ENCODE measurements at regions not wholly inside any gene's neighbourhood (a gene's known extent, or its start where the extent isn't known, plus 50 kb on each side); places are given as distances from the start of the nearest gene placed in this dataset.

- DNase-seq: no peak
Measured at GRCh38 chr17:12388226-12388625, 277.5 kb upstream of the MYOCD start.

DNA sequence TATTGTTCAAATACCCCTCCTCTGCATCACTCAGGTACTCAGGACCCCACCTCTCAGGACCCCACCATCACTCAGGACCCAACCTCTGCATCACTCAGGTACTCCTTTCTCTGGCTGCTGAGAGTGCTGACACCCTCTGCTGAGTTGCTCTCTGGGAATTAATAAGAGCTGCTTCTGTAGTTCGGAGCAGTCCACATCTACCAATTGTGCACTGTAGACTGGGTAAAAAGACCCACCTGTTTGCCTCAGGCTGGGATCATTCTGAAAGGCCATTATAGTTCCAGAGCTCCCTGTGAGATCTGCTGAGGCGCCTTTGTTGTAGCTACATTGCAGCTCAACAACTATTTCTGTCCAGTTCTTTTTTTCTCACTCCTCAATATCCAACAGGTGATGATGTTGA is 276.3 kb upstream of the MYOCD start:
- no peak for DNase-seq

DNA sequence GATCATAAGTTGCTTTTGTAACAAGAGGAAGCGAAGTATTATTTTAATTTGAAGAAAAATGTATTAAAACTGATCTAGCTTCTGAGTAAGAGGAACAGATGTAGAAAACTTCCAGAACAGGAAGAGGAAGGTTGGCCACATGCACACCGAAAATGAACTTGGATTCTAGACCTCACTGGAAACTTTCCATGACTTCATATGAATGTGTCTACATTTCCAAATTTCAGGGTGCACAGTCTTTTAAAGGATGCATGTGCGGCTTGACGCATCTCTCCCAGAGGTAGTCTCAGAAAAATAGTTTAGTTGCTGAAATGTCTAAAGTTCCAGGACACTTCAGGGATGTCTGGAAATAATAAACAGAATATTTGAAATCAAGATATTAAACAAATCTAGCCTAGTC is 275.1 kb upstream of the MYOCD start:
- no peak for DNase-seq

DNA sequence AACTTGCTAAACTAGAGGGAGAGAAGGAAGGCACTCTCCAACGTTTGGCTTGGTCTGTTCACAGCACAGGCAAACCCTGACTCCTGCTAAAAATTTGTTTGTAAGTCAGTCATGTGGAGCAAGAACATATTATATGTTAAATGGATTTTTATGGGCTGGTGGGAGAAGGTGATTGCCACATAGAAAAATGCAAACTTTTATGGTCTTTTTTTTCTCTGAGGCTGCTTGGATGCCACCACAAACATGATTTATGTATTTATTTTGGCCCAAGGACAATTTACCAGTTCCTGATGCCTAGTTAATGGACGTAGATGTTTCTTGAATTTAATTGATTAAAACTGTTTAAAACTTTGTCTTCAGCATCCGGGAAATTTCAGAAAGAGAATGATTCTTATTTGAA is 274.2 kb upstream of the MYOCD start:
- DNase-seq: no peak

GRCh38 chr17:12395733-12396354 is 269.8 kb upstream of the MYOCD start:
- DNase-seq: peak; percentile 1

DNA sequence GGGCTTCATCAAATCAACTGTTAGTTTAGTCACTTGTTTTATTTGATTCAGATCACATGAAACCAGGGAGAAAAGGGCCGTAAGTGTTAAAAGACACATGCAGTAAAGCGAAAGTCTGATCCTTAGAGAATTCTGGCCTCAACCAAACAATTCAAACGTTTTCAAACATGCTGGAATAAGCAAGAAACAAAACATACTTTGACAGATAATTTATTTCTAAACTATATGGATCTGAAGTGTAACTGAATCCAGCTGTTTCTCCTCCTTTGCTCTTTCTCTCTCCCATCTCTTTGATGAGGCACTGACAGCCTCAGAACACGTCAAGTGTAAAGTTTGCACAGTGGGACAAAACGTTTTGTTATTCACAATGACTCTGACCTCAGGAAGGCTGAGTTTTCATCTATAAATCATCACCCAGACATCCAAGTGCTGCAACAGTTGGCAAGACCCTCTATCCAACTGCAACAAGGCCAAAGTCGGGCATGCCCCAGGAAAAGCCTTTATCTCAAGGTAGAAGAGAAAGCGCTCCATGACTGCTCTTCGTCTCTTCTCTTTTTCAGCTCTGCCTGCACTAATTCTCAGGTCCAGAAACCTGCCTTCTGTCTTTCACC is 267.1 kb upstream of the MYOCD start:
- no peak for DNase-seq

DNA sequence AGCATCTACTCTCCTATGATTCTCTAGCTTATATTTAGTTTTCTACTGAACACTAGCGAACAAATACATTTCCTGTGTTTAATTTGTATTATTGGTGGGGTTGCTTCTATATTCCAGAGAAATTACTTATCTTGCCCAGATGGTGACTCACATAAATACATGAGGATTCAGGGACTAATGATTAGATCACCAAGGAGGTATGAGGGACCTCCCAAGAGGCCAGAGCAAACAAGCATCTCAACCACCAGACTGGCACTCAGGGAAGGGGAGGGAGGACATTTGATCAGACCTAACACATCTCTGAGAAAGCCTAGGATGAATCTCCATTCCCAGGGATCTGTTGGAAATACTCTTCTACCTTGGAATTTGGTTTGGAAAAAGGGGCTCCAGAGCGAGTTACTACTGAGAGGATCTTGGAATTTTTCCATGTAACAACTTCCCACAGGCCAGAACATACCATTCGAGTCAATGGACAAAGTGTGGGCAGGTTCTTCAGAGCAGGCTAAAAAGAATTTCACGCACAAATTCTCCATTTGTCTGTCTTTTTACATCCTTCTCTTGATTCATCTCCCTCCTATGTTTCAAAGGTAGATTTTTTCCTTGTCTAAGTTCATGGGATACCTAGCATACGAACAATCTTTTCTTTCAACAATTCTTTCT is 262.6 kb upstream of the MYOCD start:
- no peak for DNase-seq

DNA sequence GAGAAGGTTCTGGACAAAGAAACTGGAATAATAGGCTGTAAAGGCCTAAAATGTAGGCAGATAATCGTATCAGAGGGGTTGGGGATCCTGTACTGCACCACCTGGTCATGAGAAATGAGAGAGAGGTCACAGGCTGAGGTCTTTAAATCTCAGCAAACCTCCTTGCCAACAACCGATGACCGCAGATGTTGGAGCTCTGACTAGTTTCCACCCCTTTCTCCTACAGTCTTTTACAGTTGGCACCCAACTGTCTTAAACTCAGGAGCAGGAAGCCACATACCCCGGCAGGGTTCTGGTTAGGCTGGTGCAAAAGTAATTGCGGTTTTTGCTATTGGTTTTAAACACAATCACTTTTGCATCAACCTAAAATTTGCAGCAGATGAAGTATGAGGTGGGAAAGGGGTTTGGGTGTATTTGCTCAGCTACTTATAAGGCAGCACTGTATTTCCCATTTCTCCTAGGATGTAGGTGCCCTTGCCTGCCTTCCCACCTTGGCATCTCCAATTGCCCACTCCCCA is 261.8 kb upstream of the MYOCD start:
- DNase-seq: no peak

DNA sequence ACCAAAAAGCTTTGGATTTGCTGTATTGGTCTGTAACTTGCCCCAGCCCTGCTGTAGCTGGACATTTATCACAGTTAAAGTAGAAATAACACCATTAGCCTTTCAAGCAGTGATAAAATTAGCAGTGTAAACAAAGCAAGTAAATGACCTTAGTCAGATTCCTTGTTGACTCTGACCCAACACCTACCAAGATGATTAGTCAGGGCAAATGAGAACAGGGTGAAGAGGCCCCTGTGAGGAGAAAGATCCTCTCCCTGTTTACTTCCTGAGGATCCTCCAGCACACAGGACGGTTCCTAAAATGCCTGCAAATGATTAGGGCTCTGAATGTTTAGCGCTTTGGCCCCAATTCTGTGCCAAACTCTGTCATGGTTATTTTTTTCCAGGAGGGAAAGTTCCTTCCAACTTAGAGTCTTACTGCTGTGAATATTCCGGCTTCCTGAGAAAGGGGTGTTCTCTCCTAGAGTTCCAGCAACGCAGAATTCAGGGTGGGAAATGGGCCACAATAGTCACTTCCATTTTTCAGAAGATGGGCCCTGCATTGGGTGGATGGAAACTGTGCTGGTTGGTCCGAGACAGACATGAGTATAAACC is 259.0 kb upstream of the MYOCD start:
- DNase-seq: no peak

GRCh38 chr17:12407495-12408252 is 258.0 kb upstream of the MYOCD start:
- no peak for DNase-seq

GRCh38 chr17:12409082-12409481 is 256.6 kb upstream of the MYOCD start:
- no peak for DNase-seq

- DNase-seq: no peak
Measured at GRCh38 chr17:12410717-12411116, 255.0 kb upstream of the MYOCD start.

- DNase-seq: no peak
Measured at GRCh38 chr17:12415031-12415430, 250.7 kb upstream of the MYOCD start.

DNA sequence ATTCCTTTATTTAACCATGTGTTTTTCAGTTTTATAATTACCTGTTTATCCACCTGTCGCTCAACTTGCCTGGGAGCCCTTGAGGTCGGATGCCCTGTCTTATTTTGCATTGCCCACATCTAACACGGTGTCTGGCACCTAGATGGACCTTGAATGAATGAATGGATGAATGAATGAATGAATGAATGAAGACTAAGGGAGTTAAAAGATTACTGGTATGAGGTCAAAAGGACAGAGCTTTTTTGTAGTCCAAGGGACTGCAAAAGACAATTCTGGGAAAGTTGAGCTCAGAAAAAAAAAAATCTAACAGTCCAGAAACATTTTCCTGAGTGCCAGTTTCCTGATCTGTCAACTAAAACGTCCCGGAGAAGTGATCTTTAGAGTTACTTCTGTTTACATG is 244.6 kb upstream of the MYOCD start:
- no peak for DNase-seq

DNA sequence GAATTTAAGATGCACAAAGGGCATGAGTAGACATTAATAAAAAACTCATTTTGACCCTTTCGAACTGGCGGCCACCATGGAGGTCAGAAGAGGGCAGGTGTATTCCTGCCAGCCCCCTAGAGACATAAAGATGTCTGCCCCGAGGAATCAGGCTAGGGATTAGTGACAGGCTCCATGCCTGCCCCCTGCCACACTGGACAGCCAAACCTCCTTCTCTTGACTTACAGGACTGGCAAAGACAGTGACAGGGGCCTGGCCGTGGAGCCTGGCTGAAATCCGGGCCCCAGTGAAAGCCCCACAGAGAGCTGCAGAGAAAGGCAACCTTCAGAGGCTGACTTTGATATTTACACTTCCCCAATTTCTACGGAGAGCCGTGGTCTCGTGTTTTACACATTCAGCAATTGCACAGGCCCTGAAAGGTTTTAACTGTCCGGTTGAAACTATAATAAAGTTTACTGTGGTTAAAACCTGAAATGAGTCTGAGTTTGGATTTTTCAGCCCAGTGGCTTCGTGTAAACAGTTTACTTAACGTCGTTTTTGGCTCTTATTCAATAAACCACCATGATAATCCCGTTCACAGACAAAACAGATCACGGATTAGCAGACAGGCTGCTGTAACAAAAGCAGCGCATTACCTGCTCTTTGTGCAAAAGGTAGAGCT is 243.9 kb upstream of the MYOCD start:
- no peak for DNase-seq

- no peak for DNase-seq
Measured at GRCh38 chr17:12422651-12423050, 243.0 kb upstream of the MYOCD start.

DNA sequence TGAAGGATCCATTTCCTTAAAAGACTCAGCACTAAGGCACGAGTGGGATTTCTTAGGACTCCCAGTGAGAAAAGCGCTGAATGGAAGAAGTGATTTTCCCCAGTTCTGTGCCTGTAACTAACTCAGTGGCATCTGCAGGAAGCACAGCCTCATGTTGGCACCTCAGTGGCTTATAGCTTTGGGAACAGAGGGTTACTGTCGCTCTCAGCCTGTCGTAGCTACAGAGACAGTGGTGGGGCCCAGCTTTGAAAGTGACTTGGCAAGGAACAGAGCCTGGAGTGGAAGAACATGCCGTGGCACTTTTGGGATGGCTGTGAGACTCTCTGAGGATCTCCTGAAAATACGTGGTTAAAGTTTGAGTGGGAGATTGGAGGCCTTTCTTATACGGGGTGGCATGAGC is 242.4 kb upstream of the MYOCD start:
- DNase-seq: no peak

DNA sequence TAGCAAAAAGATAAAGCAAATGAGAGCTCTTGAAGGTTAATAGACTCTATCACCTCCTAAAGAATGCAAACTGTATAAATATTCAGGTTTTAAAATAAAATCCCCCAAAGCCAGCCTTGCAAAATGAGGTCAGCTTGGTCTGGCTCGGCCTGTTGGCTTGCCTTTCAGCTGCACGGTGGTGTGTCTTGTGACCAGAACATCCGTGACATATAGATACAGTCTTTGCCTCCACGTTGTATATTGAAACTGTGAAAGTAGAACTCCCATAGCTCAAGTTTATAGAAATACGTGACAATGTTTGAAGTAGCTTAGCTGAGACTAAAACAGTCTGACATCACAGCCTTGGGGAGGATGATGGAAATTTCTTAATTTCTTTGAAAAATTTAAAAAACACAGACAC is 236.6 kb upstream of the MYOCD start:
- no peak for DNase-seq

DNA sequence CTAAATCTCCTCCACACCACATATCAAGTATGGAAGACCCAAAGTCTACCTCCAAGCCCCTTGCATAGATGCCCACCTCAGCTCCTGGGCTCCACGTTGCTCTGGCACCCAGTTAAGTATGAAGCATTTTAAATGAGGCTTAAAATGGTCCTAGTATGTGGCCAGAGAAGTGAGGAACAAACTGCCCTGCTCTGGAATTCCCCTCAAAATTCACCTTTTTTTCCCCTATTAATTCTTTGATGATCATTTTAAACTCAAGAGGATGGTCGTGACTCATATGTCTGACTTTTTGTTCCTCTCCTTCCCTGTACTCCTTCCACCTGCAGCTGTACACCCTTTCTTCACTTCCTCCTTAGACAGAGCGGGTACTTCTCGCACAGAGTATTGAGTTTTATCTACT is 234.5 kb upstream of the MYOCD start:
- DNase-seq: no peak

- no peak for DNase-seq
Measured at GRCh38 chr17:12438212-12438611, 227.5 kb upstream of the MYOCD start.

DNA sequence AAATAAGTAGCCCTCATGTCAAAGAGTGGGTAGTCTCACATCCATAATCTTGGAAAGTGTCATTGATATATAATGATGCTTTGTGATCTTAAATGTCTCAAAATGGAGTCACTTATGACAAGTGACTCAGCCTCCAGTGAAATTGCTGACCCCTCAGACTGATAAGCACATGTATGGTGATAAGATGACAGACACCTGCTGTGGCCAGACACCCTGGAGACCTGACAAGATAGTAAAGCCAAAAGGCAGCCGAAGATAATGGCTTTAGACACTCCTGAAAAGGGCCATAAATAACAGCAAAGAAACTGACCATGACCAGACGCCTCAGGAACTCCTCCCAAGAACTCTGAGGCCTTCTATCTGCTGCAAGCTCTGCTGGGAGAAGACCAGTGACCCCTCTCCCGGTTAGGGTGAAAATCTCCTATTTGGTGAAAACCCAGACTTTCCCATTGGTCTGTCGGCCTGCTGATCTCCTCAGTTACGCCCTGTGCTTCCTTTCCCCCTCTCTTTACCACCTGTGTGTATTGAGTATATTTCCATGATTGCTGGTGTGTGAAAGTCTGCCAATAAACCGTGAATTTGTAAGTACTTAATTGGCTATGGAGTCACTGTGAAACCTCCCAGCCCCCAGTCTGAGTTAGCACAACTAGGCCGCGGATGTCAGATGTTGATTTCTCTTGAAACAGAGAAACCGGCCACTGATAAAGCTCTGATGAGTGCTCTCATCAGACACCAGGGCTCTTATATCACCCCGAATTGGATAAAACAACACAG is 226.7 kb upstream of the MYOCD start:
- no peak for DNase-seq

GRCh38 chr17:12445331-12445730 is 220.4 kb upstream of the MYOCD start:
- DNase-seq: no peak
